Mesendoderm (in vitro differentiated cells): ENCODE measurements at regions not wholly inside any gene's neighbourhood (a gene's known extent, or its start where the extent isn't known, plus 50 kb on each side); places are given as distances from the start of the nearest gene placed in this dataset.

Source experiments
- DNase-seq: peaks from one replicate; pipeline ENCODE4 v3.0.0; 2013
- H2AK5ac ChIP-seq: 2 replicates; pipeline ENCODE4 v1.6.1; 2013; ENCODE audit warnings: low read length, inconsistent platforms
- H2BK120ac ChIP-seq: 2 replicates; pipeline ENCODE4 v1.6.1; 2013; ENCODE audit warnings: low read depth, mild to moderate bottlenecking, low read length, moderate library complexity, mixed read lengths
- H2BK15ac ChIP-seq: replicated peaks from 2 replicates; pipeline ENCODE4 v1.6.1; 2013; ENCODE audit warnings: low read depth, mild to moderate bottlenecking, moderate library complexity
- H2BK5ac ChIP-seq: 2 replicates; pipeline ENCODE4 v1.6.1; 2013; ENCODE audit warnings: low read length, inconsistent platforms
- H3K18ac ChIP-seq: 2 replicates; pipeline ENCODE4 v1.6.1; 2013; ENCODE audit warnings: mild to moderate bottlenecking, low read length, mixed read lengths
- H3K23ac ChIP-seq: one replicate; pipeline ENCODE4 v1.6.1; 2013; ENCODE audit warnings: low read length
- H3K27ac ChIP-seq: 2 replicates; pipeline ENCODE4 v1.5.1; 2013; ENCODE audit warnings: low read depth, mild to moderate bottlenecking, inconsistent platforms, low read length, moderate library complexity
- H3K27me3 ChIP-seq: 2 replicates; pipeline ENCODE4 v1.6.1; 2013; ENCODE audit warnings: low read length, control low read depth, mild to moderate bottlenecking, inconsistent platforms; ENCODE audit not compliant: insufficient read depth, poor library complexity
- H3K36me3 ChIP-seq: 2 replicates; pipeline ENCODE4 v1.6.1; 2013; ENCODE audit warnings: low read length, inconsistent platforms; ENCODE audit not compliant: control insufficient read depth, insufficient read depth
- H3K4ac ChIP-seq: one replicate; pipeline ENCODE4 v1.6.1; 2013; ENCODE audit warnings: low read depth, mild to moderate bottlenecking, low read length, moderate library complexity
- H3K4me1 ChIP-seq: 2 replicates; pipeline ENCODE4 v1.6.1; 2013; ENCODE audit warnings: low read depth, low read length, inconsistent platforms; ENCODE audit not compliant: control insufficient read depth
- H3K4me2 ChIP-seq: 2 replicates; pipeline ENCODE4 v1.6.1; 2013; ENCODE audit warnings: low read length
- H3K4me3 ChIP-seq: 2 replicates; pipeline ENCODE4 v1.5.1; 2013; ENCODE audit warnings: mild to moderate bottlenecking, low read length
- H3K56ac ChIP-seq: one replicate; pipeline ENCODE4 v1.6.1; 2013; ENCODE audit warnings: low read length
- H3K79me1 ChIP-seq: 2 replicates; pipeline ENCODE4 v1.6.1; 2013; ENCODE audit warnings: low read length, inconsistent platforms
- H3K79me2 ChIP-seq: 2 replicates; pipeline ENCODE4 v1.6.1; 2013; ENCODE audit warnings: mild to moderate bottlenecking, low read length; ENCODE audit not compliant: control insufficient read depth, insufficient read depth
- H3K9ac ChIP-seq: 2 replicates; pipeline ENCODE4 v1.6.1; 2013; ENCODE audit warnings: low read length, inconsistent platforms
- H4K5ac ChIP-seq: one replicate; pipeline ENCODE4 v1.6.1; 2013; ENCODE audit warnings: low read length
- H4K8ac ChIP-seq: one replicate; pipeline ENCODE4 v1.6.1; 2013; ENCODE audit warnings: low read depth, mild to moderate bottlenecking, control low read depth, low read length, moderate library complexity
- WGBS: extraction: QIAGEN DNeasy Blood & Tissue Kit; methylation state at CpG from one replicate; pipeline ENCODE4 v1.1.7; 2013; ENCODE audit warnings: low lambda C conversion rate, missing lambda C conversion rate; ENCODE audit not compliant: insufficient coverage; ENCODE audit errors: extremely low coverage; 5-methylcytosine and 5-hydroxymethylcytosine counted together

DNA sequence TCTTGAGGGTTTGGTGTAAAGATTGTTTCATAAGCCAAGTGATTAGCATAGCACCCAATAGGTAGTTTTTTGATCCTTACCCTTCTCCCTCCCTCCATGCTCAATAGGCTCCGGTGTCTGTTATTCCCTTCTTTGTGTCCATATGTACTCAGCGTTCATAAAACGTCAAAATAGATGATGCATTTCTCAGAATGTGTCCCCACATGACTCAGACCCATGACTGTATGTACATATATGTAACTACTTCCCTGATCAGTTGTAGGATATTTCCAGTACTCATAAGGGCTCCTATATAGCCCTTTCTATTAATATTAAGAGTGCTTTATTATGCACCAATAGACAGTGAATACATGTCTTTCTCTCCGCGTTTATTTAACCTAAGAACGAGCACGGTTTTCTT lies 466.9 kb downstream of the KIF20B start:
- Histone ChIP-seq H3K56ac (no peak overlapping the region), H3K23ac (no peak overlapping the region), H4K8ac (no peak overlapping the region), H3K18ac (no peak overlapping the region), H2BK5ac (no peak overlapping the region), H2AK5ac (no peak overlapping the region), H3K27me3 (no peaks in the 10 kb centered on the region), H4K5ac (no peak overlapping the region), H3K4me3 (no peak overlapping the region), H3K9ac (no peak overlapping the region), H3K27ac (no peak overlapping the region), H3K36me3 (no peaks in the 10 kb centered on the region), H2BK15ac (no peak overlapping the region), H2BK120ac (no peak overlapping the region), H3K79me1 (no peaks in the 10 kb centered on the region), H3K79me2 (no peaks in the 10 kb centered on the region), H3K4me1 (no peaks in the 10 kb centered on the region), H3K4me2 (no peak overlapping the region), H3K4ac (no peak overlapping the region)
- no peak for DNase-seq
- no CpG with 5 or more reads among the region's 7 CpGs for WGBS

- no peak overlapping the region for H3K4me3 ChIP-seq
- H3K79me1 ChIP-seq = no peaks in the 10 kb centered on the region
- no peaks in the 10 kb centered on the region for H3K79me2 ChIP-seq
- H2AK5ac ChIP-seq = no peak overlapping the region
- H3K36me3 ChIP-seq = no peaks in the 10 kb centered on the region
- H3K4me2 ChIP-seq = no peak overlapping the region
- no peak overlapping the region for H3K56ac ChIP-seq
- no peak overlapping the region for H2BK120ac ChIP-seq
- H3K4me1 ChIP-seq = no peaks in the 10 kb centered on the region
- H4K8ac ChIP-seq = no peak overlapping the region
- no peak overlapping the region for H3K9ac ChIP-seq
- DNase-seq = no peak
- H3K27me3 ChIP-seq = no peaks in the 10 kb centered on the region
- H4K5ac ChIP-seq = no peak overlapping the region
- no CpG with 5 or more reads among the region's 2 CpGs for WGBS
- H2BK5ac ChIP-seq = no peak overlapping the region
- no peak overlapping the region for H3K27ac ChIP-seq
- H3K4ac ChIP-seq = no peak overlapping the region
- H3K23ac ChIP-seq = no peak overlapping the region
- no peak overlapping the region for H2BK15ac ChIP-seq
- no peak overlapping the region for H3K18ac ChIP-seq
These were observed 469.8 kb downstream of the KIF20B start for GRCh38 chr10:90171014-90171722.

DNA sequence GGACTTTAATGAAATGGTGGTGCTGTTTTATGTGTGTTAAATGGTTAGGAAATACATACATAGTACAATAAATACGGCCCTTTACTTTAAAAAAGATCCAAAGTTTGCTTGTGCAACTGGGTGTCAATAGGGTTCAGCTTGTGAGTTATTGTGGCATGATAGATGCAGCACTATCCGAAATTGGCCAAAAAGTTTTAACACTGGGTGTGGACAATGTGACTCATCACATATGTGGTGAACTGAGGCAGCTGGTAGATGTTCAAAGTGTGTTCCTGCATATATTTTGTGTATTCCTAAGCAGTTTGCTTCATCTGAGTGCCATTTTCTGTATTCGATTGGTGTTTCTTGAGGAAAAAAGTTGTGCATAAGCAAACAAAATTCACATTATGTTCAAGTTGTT lies 473.1 kb downstream of the KIF20B start:
- DNase-seq = no peak
- H2BK5ac ChIP-seq = no peak overlapping the region

GRCh38 chr10:90175161-90175681 lies 473.8 kb downstream of the KIF20B start:
- Histone ChIP-seq H3K18ac (no peak overlapping the region), H3K27ac (no peak overlapping the region), H4K5ac (no peak overlapping the region), H3K4ac (no peak overlapping the region), H3K79me2 (no peaks in the 10 kb centered on the region), H3K79me1 (no peaks in the 10 kb centered on the region), H3K23ac (no peak overlapping the region), H3K4me3 (no peak overlapping the region), H2BK5ac (no peak overlapping the region), H2AK5ac (no peak overlapping the region), H3K36me3 (no peaks in the 10 kb centered on the region), H3K4me2 (no peak overlapping the region), H3K56ac (no peak overlapping the region), H2BK120ac (no peak overlapping the region), H2BK15ac (no peak overlapping the region), H3K27me3 (no peaks in the 10 kb centered on the region), H3K9ac (no peak overlapping the region), H3K4me1 (no peaks in the 10 kb centered on the region), H4K8ac (no peak overlapping the region)
- DNase-seq = no peak
- WGBS = no CpG with 5 or more reads among the region's 7 CpGs

More for the DNA sequence above, 473.1 kb downstream of the KIF20B start:
- H3K23ac ChIP-seq = no peak overlapping the region
- no peak overlapping the region for H4K8ac ChIP-seq
- H3K27ac ChIP-seq = no peak overlapping the region
- H2AK5ac ChIP-seq = no peak overlapping the region
- H3K4me3 ChIP-seq = no peak overlapping the region
- H3K79me2 ChIP-seq = no peaks in the 10 kb centered on the region
- H2BK15ac ChIP-seq = no peak overlapping the region
- WGBS = no CpG with 5 or more reads among the region's 3 CpGs
- H3K27me3 ChIP-seq = no peaks in the 10 kb centered on the region
- H2BK120ac ChIP-seq = no peak overlapping the region
- H3K18ac ChIP-seq = no peak overlapping the region
- no peak overlapping the region for H3K9ac ChIP-seq
- no peak overlapping the region for H3K56ac ChIP-seq
- H3K79me1 ChIP-seq = no peaks in the 10 kb centered on the region
- no peak overlapping the region for H3K4me2 ChIP-seq
- H3K4me1 ChIP-seq = no peaks in the 10 kb centered on the region
- no peak overlapping the region for H3K4ac ChIP-seq
- no peaks in the 10 kb centered on the region for H3K36me3 ChIP-seq
- no peak overlapping the region for H4K5ac ChIP-seq

DNA sequence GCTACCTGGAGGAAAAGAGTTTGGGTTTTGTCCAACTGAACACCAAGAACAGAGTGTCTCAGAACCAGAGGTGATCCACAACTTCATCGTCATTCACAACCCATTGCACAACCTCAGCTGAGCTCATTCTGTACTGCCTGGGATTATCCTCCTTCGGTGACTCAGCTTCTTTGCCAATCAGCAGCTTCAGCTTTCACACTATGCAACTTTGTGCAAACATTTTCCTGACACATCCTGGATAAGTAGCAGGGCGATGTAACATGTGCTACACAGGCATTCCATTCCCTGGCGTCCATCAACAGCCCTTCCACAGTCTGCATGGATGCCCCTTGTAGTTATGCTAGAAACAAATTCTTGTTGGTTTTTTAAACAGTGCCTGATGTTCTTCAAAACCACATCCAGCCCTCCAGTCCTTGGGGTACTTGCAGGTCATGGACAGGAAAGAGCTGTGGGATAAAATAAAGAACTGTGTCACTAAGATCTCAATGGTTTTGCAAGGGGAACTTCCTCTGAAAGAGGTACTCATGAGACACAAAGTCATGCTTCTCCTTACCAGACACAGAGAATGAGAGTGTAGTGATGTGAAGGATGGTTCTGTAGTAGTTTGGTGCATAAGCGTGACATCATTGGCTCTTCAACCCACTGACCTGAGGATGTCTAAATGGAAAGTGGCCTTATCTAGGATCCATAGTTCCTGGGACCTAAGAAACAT lies 478.5 kb downstream of the KIF20B start:
- Histone ChIP-seq H2BK120ac (no peak overlapping the region), H3K4me2 (no peak overlapping the region), H3K9ac (no peak overlapping the region), H3K4me1 (no peaks in the 10 kb centered on the region), H4K8ac (no peak overlapping the region), H3K79me2 (no peaks in the 10 kb centered on the region), H3K27ac (no peak overlapping the region), H3K18ac (no peak overlapping the region), H2AK5ac (no peak overlapping the region), H4K5ac (no peak overlapping the region), H3K23ac (no peak overlapping the region), H3K4me3 (no peak overlapping the region), H3K4ac (no peak overlapping the region), H3K27me3 (no peaks in the 10 kb centered on the region), H3K79me1 (no peaks in the 10 kb centered on the region), H2BK15ac (no peak overlapping the region), H2BK5ac (no peak overlapping the region), H3K36me3 (no peaks in the 10 kb centered on the region), H3K56ac (peak overlapping the region; percentile 5)
- WGBS = no CpG with 5 or more reads among the region's 5 CpGs
- DNase-seq = peak; percentile 16
